HG03457 (cell line): ENCODE measurements at regions not wholly inside any gene's neighbourhood (a gene's known extent, or its start where the extent isn't known, plus 50 kb on each side); places are given as distances from the start of the nearest gene placed in this dataset.

Experiments
- ATAC-seq: cut with Tn5 transposase; IDR thresholded peaks from one replicate; pipeline ENCODE4 v1.9.1; 2021; ENCODE audit warnings: moderate number of reproducible peaks; ENCODE audit not compliant: unreplicated experiment

DNA sequence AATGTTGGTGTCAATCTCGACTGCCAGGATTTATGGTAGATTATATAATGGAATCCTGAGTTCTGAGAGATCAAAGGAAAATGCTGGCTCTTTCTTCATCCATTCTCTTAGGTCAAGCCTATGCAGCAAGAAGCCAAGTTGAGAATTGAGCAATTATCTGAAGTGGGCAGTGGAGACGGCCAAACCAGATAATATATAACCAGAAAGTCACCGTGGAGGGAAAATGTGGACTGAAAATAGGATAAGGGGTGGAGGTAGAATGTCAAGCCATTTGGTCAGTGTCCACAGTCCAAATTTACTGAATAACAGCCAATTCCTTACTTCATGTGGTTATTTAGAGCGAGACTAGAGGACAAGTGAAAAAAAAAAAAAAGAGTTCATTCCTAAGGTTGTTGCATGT, 107.8 kb upstream of the ESR1 start:
- no peak for ATAC-seq

GRCh38 chr6:151701911-151702562, 105.4 kb upstream of the ESR1 start:
- peak; percentile 85 for ATAC-seq

DNA sequence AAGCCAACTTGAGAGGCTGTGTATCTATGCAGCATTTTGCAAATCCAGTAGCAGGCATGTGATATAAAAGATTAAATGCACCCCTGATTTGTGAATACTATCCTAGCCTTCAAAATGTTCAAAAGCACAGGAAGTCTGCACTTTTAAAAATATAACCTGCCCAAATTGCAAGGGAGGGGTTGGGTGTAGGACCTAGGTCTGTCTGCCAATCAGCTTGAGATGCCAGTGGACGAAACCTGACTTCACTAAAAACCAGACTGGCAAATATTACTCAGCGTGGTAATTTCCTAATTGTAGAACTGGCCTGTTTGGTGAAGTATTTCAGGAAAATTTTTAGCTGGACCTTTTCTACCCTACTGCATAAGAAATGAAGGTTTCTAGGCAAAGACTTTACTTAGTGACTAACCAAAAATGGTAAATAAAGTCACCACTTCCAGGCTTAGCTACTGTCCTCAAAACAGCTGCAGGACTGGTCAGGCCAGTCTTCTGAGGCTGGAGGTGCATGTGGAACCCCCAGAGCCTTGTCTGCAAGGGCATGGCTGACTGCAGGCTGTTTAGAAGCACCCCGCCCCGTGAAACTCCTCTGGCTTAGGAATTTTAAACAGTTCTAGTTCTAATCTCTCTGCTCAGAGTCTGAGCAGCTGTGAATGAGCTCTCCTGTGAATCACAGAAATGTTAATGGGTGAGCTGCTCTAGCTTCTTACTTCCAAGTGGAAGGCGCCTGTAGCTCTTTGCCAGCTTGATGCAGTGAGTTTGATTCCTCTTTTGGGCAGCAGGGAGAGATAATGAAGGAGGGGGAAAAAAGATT, 104.4 kb upstream of the ESR1 start:
- peak; percentile 55 for ATAC-seq

- ATAC-seq = no peak
Observed at GRCh38 chr6:151704383-151704782, 103.1 kb upstream of the ESR1 start.

DNA sequence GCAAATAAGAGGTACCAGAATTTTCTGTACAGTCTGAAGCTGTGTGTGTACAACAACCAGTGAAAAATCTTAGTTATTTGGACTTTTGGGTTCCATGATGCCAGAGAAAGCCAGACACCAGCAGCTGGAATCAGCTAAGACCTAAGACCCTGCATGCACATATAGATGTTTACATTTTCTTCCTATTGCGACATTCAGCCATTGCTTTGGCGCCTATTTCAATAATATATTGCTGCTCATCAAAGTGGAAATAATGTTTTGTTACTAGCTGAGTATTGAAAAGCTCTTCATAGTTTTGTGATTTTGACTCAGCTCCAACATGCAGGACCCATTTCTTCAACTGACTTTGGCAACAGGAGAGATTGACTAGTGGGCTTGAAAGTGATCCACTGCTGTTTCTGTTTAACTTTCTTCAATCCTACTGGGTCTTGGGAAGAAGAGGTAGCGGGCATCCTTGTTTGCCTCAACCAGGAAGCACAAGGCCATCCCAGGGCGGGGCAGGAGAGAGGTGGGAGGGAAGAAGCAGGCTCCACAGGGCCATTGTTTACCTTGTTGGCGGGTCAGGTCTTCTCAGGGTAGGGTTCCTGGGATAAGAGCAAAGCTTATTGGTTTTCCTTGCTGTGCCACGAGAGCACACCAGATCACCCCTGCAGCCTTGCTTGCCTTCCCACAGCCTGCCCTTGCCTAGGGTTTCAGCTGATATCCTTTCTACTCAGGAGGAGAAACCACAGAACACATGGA, 101.3 kb upstream of the ESR1 start:
- no peak for ATAC-seq

DNA sequence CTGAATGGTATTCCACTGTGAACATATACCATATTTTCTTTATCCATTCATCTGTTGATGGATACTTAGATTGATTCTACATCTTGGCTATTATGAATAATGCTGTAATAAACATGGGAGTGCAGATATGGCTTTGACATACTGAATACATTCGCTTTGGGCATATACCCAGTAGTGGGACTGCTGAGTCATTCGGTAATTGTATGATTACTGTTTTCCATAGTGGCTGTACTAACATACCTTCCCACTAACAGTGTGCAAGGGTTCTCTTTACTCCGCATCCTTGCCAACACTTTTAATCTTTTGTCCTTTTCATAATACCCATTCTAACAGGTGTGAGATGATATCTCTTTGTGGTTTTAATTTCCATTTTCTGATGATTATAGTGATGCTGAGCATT, 98.2 kb upstream of the ESR1 start:
- ATAC-seq = no peak

DNA sequence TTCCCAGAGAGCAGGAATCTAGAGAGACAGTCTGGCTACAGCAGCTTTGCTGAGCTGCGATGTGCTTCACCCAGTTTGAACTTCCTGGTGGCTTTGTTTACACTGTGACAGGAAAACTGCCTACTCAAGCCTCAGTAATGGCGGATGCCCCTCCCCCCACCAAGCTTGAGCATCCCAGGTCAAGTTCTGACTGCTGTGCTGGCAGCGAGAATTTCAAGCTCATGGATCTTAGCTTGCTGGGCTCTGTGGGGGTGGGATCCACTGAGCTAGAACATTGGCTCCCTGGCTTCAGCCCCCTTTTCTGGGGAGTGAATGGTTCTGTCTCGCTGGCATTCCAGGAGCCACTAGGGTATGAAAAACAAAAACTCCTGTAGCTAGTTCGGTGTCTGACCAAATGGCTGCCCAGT, 91.0 kb upstream of the ESR1 start:
- no peak for ATAC-seq

GRCh38 chr6:151719070-151719469, 88.4 kb upstream of the ESR1 start:
- no peak for ATAC-seq

DNA sequence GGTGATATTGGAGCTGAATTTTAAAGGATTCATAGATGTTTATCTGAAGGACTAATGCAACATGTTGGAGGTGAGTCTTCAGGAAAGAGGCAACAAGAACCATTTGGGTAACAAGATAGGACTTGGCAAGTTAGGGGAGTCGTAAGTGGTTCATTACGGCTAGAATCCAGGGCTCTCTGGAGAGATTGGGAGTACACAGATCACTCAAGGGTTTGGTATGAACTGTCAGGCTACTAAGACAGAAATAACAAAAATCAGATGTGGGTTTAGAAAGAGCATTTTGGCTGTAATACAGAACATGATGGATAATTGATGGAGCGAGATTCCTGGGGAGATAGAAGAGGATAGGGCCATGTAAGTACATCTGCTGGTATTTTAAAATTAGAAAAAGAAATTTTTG, 86.3 kb upstream of the ESR1 start:
- no peak for ATAC-seq

DNA sequence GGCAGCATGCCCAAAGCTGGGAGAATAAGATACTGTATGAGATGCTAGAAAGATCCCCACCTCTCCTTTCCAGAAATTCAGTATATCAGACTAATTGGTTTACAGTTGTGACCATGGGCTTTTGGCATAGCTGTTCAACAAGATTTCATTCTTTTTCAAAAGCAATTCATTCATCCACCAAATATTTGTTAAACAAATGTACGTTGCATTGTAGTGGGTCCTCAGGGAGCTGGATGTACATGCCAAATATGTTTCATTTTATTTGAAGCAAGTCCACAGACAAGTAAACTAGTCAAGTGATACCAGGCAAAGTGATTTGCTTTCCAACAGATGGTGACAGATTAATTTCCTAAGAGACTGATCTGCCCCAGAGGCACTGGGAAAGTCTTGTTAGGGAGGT, 85.8 kb upstream of the ESR1 start:
- ATAC-seq = no peak

DNA sequence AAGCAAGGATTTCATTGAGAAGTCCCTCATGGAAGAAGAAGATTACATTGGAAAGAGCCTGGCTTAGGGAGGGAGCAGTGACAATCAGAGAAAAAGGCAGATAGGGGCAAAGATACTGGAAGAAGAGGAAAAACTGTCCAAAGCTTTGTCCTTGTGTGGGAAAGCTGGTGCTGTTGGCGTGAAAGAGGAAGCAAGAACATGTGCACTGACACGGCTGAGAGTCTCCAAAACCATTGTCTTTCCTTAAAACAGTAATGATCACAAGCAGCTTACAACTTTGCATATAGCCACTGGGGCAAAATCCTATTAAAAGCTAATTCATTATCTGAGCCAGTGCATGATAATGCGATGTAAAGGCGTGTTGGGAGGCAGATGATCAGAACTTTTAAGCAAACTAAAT, 85.1 kb upstream of the ESR1 start:
- ATAC-seq = no peak

GRCh38 chr6:151723152-151723551, 84.3 kb upstream of the ESR1 start:
- peak; percentile 61 for ATAC-seq

- ATAC-seq = no peak
Observed at GRCh38 chr6:151729829-151730495, 77.5 kb upstream of the ESR1 start.

GRCh38 chr6:151730496-151730870, 77.0 kb upstream of the ESR1 start:
- ATAC-seq = no peak

GRCh38 chr6:151731313-151731712, 76.2 kb upstream of the ESR1 start:
- no peak for ATAC-seq

- ATAC-seq = no peak
Observed at GRCh38 chr6:151733680-151734320, 73.7 kb upstream of the ESR1 start.

DNA sequence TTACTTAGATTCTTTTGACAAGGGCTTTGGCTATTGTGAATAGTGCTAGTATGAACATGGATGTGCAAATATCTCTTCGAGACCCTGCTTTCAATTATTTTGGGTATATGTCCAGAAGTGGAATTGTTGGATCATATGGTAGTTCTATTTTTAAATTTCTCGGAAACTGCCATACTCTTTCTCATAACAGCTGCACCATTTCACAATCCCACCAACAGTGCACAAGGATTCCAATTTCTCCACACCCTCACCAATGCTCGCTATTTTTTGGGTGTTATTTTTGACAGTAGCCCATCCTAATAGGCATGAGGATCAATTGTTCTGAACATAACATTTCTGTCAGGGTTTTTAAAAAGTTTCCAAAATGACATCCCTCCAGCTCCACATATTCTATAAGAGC, 69.2 kb upstream of the ESR1 start:
- no peak for ATAC-seq

DNA sequence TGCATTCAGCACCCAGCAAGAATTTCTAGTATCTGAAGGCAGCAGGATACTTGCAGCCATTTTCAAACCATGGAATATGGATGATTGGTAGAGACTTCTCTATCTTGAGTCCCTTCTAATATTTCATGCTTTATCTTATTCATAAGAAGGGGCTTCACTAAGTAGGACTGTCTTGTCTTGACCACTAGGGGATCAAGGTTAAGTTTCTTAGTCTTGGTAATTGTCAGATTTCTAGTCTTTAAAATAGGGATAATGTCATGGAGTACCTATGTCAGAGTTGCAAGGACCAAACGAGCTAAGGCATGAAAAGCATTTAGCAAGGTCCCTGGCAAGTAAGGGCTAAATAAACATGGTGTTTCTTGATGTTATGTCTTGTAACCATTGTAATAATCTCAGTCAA, 68.5 kb upstream of the ESR1 start:
- ATAC-seq = no peak

DNA sequence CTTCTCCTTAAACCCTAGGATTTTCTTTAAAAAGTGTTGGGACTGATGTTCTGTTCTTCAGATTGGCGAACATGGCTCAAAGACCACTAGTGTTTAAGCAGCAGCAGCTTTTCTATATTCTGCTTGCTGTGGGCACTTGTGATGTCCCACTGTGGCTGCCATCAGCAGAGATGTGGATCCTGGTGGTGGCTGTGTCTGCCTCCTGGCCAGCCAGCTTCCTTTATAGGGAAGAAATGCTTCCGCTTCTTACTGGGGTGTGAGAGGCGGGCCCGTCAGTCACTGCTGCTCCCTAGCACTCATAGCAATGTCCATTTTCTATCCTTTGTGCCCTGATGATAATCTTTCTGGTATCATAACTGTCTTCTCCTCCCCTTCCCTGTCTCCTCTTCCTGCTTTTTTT, 66.7 kb upstream of the ESR1 start:
- ATAC-seq = no peak

DNA sequence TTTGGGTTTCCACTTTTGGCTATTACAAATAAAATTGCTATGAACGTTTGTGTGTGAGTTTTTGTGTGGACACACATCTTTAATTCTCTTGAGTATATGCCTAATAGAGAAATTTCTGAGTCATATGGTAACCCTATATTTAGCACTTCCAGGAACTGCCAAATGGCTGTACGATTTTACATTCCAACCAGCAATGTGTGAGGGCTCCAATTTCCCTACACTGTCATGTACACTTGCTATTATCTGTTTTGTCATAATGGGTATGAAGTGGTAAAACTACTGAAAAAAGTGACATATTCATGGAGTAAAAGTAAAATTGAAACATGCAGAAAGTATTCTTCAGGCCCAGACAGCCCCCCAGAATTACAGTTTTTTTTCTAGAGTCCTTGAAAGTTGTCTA, 59.6 kb upstream of the ESR1 start:
- no peak for ATAC-seq

DNA sequence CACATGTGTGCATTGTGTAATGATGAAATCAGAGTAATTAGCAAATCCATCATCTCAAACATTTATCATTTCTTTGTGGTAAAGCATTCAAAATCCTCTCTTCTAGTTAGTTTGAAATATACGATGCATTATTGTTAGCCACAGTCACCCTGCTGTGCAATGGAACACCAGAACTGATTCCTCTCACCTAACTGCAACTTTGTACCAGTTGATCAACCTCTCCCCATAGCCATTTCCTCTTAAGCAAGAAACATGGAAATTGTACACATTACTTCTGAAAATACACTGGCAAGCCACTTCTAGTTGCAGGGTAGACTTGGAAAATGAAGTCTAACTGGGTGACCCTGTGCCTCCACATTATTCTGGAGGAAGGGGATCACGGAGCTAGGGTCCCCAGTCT, 58.1 kb upstream of the ESR1 start:
- ATAC-seq = no peak
